Effector CD8-positive, alpha-beta T cell (primary cell): ENCODE measurements at regions not wholly inside any gene's neighbourhood (a gene's known extent, or its start where the extent isn't known, plus 50 kb on each side); places are given as distances from the start of the nearest gene placed in this dataset.

Source experiments
- DNase-seq: peaks from one replicate; lab custom pipeline; 2025; lab: John Stamatoyannopoulos, UW

GRCh38 chr4:130485371-130485770 is 1389.4 kb downstream of the C4orf33 start:
- DNase-seq, result no peak

- no peak for DNase-seq
These were observed 1390.2 kb downstream of the C4orf33 start for GRCh38 chr4:130486186-130486585.

DNA sequence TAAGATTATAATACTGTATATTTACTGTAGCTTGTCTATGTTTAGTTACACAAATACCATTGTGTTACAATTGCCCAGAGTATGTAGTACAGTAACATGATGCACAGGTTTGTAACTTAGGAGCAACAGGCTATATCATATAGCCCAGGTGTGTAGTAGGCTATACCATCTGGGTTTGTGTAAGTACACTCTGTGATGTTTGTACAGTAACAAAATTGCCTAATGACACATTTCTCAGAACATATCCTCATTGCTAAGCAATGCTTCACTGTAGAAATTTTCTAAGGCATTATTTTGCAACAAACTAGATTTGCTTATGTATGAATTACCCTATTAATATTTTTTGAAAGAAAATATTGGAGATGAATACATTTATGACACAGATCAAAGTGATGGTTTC is 1390.9 kb downstream of the C4orf33 start:
- DNase-seq, result no peak

GRCh38 chr4:130510661-130511060 is 1414.7 kb downstream of the C4orf33 start:
- DNase-seq, result no peak

DNA sequence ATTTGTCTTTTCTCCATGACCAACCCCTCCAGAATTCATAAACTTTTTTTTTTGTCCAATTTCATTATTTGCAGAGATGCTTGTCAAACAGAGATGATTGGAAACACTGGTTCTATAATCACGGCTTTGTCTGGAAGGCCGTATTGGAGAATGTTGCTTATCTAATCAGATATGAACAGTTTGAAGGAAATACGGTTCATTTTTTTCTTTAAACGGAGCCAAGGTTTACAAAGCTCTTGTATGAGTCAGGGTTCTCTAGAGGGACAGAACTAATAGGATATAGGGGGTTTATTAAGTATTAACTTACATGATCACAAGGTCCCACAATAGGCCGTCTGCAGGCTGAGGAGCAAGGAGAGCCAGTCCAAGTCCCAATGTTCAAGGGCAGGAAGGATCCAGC is 1415.8 kb downstream of the C4orf33 start:
- no peak for DNase-seq

- DNase-seq, result no peak
These were observed 1428.1 kb downstream of the C4orf33 start for GRCh38 chr4:130524057-130524456.

DNA sequence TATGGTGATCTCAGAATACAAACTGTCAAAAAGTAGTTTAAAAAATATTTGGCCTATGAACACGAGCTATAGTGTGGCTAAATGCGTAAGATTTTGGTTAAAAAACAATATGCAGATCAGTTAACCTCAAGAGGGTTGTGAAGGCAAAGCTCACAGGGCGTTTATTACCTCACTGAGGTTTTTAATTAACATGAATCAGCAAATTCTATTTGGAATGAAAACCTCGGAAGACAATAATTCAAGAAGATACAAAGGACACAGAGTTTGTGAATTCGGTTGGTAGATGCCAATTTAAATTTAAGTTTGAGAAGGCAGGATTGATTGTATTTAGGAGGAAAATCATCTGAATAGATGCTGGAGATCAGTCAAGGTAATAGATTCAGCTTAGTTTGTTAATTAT is 1434.6 kb downstream of the C4orf33 start:
- DNase-seq, result no peak

DNA sequence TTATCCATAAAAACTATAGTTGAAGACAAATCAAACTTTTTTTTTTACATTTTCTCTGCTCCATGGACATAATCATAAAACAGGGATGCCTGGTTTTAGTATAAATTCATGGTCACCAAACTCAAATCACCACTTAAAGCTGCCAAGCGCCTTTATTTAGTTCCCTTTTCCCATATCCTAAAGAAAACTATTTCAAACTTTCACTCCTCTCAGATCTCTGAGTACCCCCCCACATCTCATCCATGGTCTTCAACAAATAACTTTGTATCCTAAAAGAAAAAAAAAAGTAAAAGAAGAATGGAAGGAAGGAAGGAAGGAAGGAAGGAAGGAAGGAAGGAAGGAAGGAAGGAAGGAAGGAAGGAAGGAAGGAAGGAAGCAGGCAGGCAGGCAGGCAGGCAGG is 1438.7 kb downstream of the C4orf33 start:
- DNase-seq, result no peak

DNA sequence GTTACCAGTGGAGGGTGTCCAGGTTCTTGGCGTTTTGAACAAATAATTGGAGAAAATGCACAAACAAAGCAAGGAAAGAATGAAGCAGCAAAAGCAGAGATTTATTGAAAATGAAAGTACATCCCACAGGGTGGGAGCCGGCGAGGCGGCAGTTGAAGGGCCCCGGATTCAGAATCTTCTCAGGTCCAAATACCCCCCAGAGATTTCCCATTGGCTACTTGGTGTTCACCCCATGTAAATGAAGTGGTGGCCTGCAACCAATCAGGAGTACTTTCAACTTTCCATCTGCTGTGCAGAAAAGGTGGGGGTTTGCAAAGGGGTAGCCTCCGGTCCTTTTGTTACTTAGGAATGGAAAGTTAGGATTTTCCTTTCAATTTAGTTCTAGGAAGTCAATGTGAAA is 1447.0 kb downstream of the C4orf33 start:
- no peak for DNase-seq

DNA sequence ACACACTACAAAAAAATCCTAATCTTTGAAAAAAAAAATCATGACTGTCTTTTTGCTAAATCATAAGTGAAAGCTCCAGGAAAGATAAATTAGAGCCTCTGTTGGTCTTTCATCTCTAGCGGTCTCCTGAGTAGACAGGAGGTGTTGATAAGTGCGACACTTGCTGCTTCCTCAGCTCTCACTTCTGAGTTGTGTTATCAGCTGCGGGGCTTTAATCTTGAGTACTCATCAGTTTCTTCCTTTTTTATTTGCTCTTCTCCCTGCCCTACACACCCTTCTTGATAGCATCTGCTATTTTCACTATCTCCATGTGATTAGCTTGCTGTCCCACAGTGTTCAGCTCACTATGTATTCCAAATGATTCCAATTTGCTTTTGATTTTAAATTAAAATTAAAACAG is 1449.2 kb downstream of the C4orf33 start:
- no peak for DNase-seq

DNA sequence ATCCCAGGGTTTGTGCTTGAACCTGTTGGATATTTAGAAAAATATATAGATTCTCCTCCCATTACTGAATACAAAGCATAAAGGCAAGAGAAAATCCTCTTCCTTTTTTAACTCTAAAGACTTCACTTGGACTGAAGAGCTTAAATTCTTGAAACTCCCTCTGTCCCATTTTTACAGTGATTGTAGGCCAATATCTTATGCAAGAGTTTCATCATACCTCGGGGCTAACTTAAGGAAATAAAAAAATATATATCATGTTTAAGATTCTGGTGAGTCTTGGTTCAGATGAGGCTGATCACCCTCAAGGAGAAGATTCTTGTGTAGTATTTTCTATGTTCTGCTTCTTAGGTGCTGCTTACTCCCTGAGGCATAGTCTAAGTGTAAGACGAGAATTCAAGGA is 1449.6 kb downstream of the C4orf33 start:
- DNase-seq, result no peak

DNA sequence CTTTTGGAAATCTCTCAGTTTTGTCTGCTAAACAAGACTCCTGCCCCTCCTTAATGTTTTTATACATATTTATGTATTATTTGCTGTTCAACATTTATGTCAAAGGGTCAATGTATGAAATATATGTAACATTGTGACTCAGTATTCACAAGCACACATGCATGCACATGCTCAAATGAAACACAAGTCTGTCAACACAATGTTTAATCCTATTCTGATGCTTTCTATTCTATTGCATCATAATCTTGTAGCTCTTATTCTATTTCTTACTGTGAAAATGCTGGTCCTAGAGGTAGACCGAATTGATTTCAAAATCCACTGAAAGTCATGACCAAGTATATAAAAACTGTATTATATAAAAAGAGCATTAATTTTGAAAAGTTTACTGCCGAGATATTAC is 1463.3 kb downstream of the C4orf33 start:
- no peak for DNase-seq

GRCh38 chr4:130563185-130563888 is 1467.4 kb downstream of the C4orf33 start:
- DNase-seq, result no peak

- DNase-seq, result no peak
These were observed 1468.0 kb downstream of the C4orf33 start for GRCh38 chr4:130563889-130564418.

DNA sequence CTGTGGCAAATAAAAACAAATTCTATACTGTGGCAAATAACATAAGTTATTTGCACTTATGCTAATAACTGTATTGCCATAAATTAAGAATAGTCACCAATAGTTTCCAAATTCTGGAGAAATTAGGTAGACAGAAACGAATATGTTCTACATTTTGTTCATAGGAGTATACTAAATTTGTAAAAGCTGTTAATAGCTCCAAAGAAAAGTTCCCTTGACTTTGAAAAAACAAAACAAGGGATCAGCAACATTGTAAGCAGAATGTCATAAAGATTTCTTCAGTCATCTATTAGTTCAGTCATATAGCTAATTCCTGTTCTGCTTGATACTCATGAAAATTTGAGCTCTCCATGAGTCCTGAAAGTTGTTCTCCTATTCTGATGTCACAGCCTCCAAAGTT is 1472.8 kb downstream of the C4orf33 start:
- no peak for DNase-seq

- no peak for DNase-seq
These were observed 1477.8 kb downstream of the C4orf33 start for GRCh38 chr4:130573742-130574141.

GRCh38 chr4:130574215-130574614 is 1478.3 kb downstream of the C4orf33 start:
- DNase-seq, result no peak

DNA sequence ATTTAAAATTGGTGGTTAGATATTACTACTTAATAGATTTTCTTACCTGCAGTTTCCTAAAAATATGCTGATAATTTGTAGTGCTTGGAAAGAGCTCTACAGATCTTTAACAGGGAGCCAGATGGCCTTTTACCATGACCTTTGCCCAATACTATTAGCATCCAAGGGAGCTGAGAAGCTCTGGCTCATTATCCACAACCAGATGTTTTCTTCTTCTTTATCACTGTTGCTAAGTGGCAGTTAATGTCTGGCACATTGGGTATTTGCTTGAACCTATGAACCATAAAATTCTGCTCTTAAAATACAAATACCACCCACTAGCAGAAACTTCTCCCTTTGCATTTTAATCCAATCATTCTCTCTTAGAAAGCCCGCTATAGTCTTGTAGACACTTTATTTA is 1480.3 kb downstream of the C4orf33 start:
- no peak for DNase-seq

GRCh38 chr4:130591091-130591490 is 1495.1 kb downstream of the C4orf33 start:
- DNase-seq, result no peak

GRCh38 chr4:130600706-130601105 is 1504.8 kb downstream of the C4orf33 start:
- DNase-seq, result no peak

DNA sequence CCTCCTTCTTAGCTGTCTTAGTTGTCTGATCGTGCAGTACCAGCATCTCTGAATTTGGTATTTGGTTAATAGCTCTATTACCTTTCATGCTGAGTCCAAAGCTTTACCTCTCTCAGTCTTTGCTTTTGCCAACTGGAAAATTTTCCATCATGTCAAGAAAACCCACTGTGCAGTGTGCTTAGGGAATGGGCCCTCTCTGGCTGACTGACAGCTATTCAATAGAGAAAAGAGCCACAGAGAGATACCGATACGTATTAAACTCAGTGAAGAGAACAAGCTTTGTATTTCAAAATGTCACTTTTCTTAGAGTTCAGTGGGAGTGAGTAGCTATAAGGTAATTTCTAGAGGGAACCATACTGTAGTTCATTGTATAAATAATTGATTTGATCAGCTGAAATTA is 1507.1 kb downstream of the C4orf33 start:
- DNase-seq, result no peak

DNA sequence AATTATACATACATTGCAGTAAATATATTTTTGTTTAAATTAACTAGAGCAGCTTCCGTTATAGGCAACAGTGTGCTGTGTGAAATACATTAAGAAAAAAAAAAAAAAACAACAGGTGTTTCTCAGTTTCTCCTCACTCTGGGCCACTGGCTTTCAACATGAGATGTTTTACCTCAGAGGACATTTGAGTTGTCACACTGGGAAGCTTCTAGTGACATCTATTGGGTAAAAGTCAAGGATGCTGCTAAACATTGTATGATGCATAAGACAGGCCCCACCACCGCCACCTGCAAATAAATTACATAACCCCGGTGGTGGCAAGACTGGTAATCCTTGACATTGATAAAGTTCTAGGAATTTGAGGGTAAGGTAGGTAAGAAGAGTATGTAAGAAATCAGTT is 1512.2 kb downstream of the C4orf33 start:
- no peak for DNase-seq

DNA sequence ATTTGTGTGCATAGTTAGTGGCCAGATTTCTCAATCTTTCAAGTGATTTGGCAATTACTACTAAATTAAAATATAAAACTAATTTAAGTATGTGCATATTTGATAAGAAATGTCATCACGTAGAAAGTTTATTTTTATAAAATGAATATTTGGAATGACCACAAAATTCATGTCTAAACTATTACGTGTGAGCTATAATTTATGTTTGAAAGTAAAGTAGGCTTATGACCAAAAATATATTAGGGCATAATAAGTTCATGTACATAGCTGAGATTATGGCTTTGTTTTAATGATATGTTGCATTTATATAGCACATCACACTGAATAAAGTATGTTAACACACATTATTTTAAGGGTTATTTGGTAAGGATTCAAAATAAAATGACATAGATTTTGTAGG is 1532.6 kb downstream of the C4orf33 start:
- DNase-seq, result no peak
